DMS 273 (cell line): ENCODE measurements at regions not wholly inside any gene's neighbourhood (a gene's known extent, or its start where the extent isn't known, plus 50 kb on each side); places are given as distances from the start of the nearest gene placed in this dataset.
"Not testable (repeated sequence)": the region's sequence is repeated elsewhere in the genome, so short reads cannot be mapped to it uniquely, and the experiment has no call there.

Experiments used
- DNase-seq: peaks from one replicate; lab custom pipeline; 2025; ENCODE audit not compliant: unreplicated experiment; lab: John Stamatoyannopoulos, UW

- DNase-seq: no peak
These were observed 235.1 kb upstream of the ANKH start for GRCh38 chr5:15106530-15107283.

GRCh38 chr5:15105799-15106393 is 234.3 kb upstream of the ANKH start:
- DNase-seq: peak; percentile 81

GRCh38 chr5:15103864-15104263 is 232.3 kb upstream of the ANKH start:
- DNase-seq: no peak

GRCh38 chr5:15103130-15103529 is 231.6 kb upstream of the ANKH start:
- DNase-seq: no peak

DNA sequence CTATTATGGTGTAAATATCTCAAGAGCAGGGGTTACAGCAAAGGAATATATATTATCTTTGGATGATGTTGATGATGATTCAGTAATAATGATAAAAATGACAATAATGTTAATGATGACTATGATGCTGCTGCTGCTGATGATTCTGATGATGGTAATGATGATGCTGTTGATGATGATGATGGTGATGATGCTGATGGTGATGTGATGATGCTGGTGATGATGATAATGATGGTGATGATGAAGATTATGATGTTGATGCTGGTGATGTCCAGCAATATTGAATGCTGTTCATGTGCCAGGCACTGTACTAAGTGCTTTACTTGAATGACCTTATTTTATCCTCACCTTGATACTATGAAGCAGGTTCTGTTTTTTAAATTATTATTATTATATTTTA is 226.0 kb upstream of the ANKH start:
- no peak for DNase-seq

GRCh38 chr5:15096686-15097085 is 225.1 kb upstream of the ANKH start:
- DNase-seq: not testable (repeated sequence)

DNA sequence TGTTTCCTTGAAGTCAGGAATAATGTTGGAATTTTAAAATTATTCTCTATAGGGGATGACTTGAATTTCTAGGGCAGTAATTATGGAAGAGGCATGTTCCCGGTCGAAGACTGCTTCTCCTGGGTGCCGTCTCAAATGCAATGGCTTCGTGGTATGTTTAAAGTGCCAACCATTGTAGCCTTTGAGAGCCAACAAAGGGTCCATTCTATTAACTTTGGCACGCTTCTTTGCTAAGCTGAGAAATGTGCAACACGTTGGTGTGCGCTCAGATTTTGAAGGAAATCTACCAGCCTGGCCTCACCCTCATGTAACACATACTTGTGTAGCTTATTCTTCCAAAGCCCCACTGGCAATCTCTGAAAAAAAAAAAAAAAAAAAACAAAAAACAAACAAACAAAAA is 221.2 kb upstream of the ANKH start:
- DNase-seq: no peak

DNA sequence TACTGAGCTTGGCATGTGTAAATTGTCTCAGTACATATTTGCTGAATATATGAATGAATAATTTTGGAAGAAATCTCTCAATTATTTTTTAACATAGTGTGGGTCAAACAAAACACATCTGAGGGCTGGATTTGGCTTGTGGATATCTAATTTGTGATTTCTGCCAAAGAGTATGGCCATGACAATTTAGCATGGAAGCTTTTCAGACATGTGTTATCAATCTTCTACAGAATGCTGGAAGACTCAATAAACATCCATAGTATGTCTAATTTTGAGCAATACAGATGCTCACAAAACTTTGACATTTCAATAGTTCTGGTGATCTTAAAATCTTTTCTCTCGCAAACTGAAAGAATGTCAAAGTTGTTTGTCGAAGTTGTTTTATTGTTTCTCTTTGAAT is 214.1 kb upstream of the ANKH start:
- no peak for DNase-seq

DNA sequence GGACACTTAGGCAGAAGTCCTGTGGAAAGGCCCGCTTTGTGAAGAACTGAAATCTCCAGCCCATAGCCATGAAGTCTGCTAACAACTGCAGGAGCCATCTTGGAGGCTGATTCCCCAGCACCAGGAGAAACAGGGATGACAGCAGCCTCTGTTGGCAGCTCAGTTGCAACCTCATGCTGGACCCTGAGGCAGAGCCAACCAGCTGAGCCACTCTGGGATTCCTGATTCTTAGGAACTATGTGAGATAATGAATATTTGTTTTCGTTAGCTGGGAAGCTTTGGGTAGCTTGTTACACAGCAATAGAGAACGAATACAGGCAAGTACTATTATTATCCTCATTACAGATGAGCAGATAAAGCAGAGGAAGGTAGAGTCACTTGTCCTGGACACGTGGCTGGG is 210.5 kb upstream of the ANKH start:
- no peak for DNase-seq

- DNase-seq: no peak
These were observed 208.6 kb upstream of the ANKH start for GRCh38 chr5:15080219-15080618.

GRCh38 chr5:15079566-15079965 is 208.0 kb upstream of the ANKH start:
- DNase-seq: no peak

DNA sequence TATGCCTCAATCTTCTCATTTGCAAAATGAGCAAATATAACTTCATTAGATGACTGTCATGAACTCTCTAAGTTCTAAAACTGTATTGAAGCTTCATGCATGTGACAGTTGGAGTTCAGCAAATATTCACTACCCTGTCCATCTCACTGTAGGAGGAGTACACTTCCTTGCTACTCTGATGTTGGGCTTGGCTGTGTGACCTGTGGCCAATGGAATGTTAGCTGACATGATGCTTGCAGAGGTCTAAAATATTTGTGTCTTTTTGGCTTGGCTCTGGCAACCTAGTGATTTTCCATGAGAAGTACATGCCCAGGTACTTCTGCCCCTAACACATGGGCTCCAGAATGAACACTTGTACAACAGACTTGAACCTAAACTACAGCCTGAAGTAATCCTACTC is 203.1 kb upstream of the ANKH start:
- no peak for DNase-seq

DNA sequence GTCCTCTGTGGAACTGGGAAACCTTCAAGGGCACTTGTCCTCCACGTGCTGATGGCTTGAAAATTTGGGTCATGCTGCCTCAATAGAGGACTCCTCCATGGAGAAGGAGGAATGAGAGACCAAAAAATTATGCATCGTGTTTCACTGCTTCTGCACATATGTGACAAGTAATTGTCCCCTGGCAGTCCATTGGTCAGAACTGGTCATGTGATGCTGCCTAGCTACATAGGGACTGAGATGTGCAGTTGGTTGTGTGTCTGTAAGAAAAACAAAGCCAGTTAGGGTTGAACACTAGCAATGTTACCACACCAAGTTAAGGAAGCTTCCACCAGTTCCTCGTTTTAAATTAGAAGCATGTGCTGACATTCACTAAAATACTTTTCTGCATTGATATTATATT is 201.9 kb upstream of the ANKH start:
- no peak for DNase-seq

- no peak for DNase-seq
These were observed 199.3 kb upstream of the ANKH start for GRCh38 chr5:15070907-15071306.

- no peak for DNase-seq
These were observed 197.9 kb upstream of the ANKH start for GRCh38 chr5:15069407-15069905.

DNA sequence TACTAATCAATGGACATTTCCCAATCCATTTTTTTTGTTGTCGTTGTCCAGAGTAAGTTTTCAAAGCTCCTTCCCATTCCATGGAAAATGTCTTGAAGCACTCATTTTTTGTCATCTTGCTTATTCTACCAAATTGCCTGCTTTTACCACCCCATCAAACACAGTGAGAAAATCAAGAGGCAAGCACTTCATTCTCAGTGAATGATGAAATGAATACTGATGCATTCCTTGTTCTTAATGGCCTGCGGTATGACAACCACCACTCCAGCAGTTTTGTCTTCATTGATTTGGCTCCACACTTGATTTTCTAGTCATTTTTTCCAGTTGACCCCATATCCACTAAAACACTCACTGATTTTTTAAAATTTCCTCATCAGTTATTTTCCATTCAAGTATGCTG is 193.5 kb upstream of the ANKH start:
- DNase-seq: no peak

DNA sequence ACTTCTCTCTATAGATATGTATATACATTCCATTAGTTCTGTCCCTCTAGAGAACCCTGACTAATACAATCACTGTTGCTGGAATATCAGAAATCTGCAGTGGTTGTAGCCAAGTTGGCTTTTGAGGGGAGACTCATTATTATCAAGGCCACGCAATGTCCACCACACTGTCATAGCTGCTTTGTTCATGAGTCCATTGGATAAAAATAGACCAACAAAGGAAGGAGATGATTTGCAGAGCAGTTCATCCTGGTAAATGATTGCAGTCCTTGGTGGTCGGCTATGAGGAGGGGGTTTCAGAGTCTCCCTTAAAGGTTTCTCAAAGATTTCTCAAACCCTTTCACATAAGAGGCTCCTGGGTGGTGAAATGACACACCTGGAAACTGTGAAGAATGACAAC is 192.8 kb upstream of the ANKH start:
- no peak for DNase-seq

- no peak for DNase-seq
These were observed 185.5 kb upstream of the ANKH start for GRCh38 chr5:15056988-15057592.

DNA sequence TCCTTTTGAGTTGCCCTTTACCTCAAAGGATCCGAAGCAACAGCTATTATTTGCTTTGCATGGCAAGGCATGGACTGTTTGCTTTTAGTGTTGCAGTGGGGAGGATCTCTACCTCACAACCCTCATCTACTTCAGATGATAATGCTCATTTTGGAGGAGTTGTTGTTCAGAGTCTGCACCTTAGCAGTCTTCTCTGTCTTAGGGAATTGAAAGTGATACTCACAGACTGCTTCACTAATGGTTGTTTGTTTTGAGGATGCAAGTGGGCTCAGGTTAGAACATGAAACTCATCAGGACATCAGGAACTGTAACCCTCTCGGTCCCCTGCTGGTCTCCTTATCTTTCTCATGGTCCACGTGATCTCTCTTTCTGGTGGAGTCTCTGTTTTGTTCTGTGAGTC is 172.9 kb upstream of the ANKH start:
- DNase-seq: no peak

DNA sequence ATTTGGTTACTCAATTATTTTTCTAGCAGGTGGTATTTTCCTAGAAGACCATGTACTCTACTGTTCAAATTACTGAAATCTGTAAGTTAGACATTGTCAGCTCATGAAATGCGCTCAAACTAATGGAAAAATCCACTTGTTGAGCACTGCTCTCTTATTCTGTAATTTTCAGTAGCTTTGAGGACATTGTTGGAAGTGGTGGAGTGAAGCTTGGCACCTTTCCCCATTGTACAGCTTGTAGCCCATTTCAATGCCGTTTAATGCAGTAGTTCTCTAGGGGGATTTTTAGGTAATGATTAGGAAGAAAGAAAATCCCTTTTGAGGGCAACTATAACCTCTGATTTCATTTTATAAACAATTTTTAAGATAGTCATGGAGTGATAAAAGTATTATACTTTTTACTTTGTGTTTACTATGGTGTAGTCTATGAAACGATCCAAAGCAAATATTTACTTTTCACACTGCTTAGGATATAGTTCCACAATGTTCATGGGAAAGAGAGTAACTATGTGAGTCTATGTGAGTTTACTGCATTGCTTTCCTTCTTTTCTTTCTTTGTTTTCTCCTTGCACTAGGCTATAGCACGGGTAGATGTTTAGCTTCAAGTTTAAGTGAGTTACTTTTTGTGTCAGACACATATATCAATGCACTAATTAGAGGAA is 165.8 kb upstream of the ANKH start:
- no peak for DNase-seq

GRCh38 chr5:15034379-15034778 is 162.8 kb upstream of the ANKH start:
- no peak for DNase-seq

GRCh38 chr5:15031180-15031579 is 159.6 kb upstream of the ANKH start:
- no peak for DNase-seq
